ENCODE measurements at regions not wholly inside any gene's neighbourhood (a gene's known extent, or its start where the extent isn't known, plus 50 kb on each side); places are given as distances from the start of the nearest gene placed in this dataset.

DNA sequence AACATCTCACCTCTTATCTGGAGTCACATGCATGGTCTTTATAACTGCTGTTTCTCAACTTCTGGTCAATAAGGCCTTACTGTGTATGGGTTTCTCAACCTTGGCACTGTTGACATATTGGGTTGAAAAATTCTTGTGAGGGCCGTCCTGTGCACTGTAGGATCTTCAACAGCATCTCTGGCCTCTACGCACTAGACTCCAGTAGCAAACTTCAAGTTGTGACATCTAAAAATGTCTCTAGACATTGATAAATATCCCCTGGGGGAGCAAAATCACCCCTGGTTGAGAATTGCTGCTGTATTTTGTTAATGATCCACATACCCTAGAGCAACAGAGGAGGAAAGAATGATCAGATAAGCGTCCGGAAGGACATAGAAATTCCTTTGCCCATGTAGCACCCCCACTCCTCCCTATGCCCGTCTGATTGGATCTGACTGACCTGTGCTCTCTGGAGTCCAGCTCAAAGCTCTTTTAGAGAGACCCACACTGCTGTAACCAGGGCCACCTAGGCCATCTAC lies 423.5 kb upstream of the ZMIZ1 start:
- H3K79me1 ChIP-seq (ENCODE audit: low read depth, low read length), result no peaks in the 10 kb centered on the region
- no CpG with 5 or more reads among the region's 5 CpGs for WGBS, 2 donors (ENCODE audit: extremely low coverage in 2 of 2, insufficient read length in 2 of 2, insufficient replicate concordance in 1 of 2)

GRCh38 chr10:78645975-78646374 lies 422.8 kb upstream of the ZMIZ1 start:
- Histone ChIP-seq H2BK15ac (ENCODE audit: low read length) (no peak overlapping the region), H3K27ac (replicated peaks; ENCODE audit: low read length) (no peak overlapping the region)
- WGBS, 2 donors (ENCODE audit: extremely low coverage in 2 of 2, insufficient read length in 2 of 2, insufficient replicate concordance in 1 of 2), result no CpG with 5 or more reads among the region's 4 CpGs

More for the DNA sequence above, 423.5 kb upstream of the ZMIZ1 start:
- Histone ChIP-seq H2BK120ac (ENCODE audit: low read depth, low read length) (no peak overlapping the region), H3K4me2 (ENCODE audit: insufficient read depth, low read length, poor library complexity, severe bottlenecking) (no peak overlapping the region), H2BK12ac (ENCODE audit: low read length) (no peak overlapping the region), H3K4ac (ENCODE audit: low read length) (no peak overlapping the region), H2BK5ac (ENCODE audit: low read length) (no peak overlapping the region), H3K18ac (ENCODE audit: low read length) (no peak overlapping the region), H2AK5ac (ENCODE audit: low read depth, low read length) (no peak overlapping the region), H3K27me3 (ENCODE audit: control insufficient read depth in 3 of 3, insufficient read depth in 3 of 3, low read depth in 1 of 3, low read length in 3 of 3) (no peaks in the 10 kb centered on the region), H3K14ac (ENCODE audit: low read length) (no peak overlapping the region), H2AFZ (ENCODE audit: low read length) (no peak overlapping the region), H3K23ac (ENCODE audit: low read depth, low read length, poor library complexity) (no peak overlapping the region), H3K4me1 (ENCODE audit: control insufficient read depth in 2 of 2, insufficient read depth in 1 of 2, low read depth in 1 of 2, low read length in 2 of 2) (peaks cover 0 to 4% of the 10 kb centered on the region in 2 donors), H3K9me3 (replicated peaks in 1 of 2; ENCODE audit: control insufficient read depth in 2 of 2, insufficient read depth in 1 of 2, low read depth in 1 of 2, low read length in 2 of 2) (peaks cover 0 to 4% of the 10 kb centered on the region in 2 donors), H2BK15ac (ENCODE audit: low read length) (no peak overlapping the region), H3K4me3 (ENCODE audit: low read length in 2 of 2) (no peak overlapping the region), H4K8ac (ENCODE audit: low read depth, low read length) (no peak overlapping the region), H3K36me3 (replicated peaks in 1 of 2; ENCODE audit: control insufficient read depth in 2 of 2, insufficient read depth in 2 of 2, low read length in 2 of 2) (no peaks in the 10 kb centered on the region), H4K91ac (ENCODE audit: low read depth, low read length, poor library complexity) (no peak overlapping the region), H3K27ac (replicated peaks; ENCODE audit: low read length) (no peak overlapping the region), H3K9ac (ENCODE audit: low read depth, low read length, poor library complexity) (no peak overlapping the region)
- no peak for DNase-seq (ENCODE audit: low spot score)

DNA sequence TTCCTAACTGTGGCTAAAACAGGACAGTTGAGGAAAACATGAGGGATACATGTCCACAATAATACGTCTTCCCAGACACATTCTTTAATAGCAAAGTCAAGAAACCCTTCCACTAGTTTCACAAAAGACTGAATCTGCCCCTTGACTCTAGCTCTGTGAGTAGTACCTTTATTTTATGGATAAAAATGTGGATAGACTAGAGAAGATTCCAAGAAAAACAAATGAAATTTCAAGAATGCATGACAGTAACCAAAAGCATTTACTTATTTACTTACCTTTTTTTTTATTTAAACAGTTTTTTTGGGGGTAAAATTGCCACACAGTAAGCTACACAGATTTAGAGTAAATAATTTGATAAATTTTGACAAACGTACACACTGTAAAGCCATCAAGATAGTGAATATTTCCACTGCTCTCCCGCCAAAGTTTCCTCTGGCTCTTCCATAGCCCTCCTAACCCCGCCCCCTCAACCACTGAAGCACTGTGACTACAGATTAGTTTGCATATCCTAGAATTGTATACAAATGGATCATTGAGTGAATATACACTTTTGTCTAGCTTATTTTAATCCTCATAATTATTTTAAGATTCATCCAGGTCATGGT lies 420.4 kb upstream of the ZMIZ1 start:
- H3K36me3 ChIP-seq (replicated peaks in 1 of 2; ENCODE audit: control insufficient read depth in 2 of 2, insufficient read depth in 2 of 2, low read length in 2 of 2), result no peaks in the 10 kb centered on the region
- no CpG with 5 or more reads among the region's 4 CpGs for WGBS, 2 donors (ENCODE audit: extremely low coverage in 2 of 2, insufficient read length in 2 of 2, insufficient replicate concordance in 1 of 2)

More at GRCh38 chr10:78645975-78646374, 422.8 kb upstream of the ZMIZ1 start:
- Histone ChIP-seq H2BK5ac (ENCODE audit: low read length) (no peak overlapping the region), H3K9ac (ENCODE audit: low read depth, low read length, poor library complexity) (no peak overlapping the region), H3K79me1 (ENCODE audit: low read depth, low read length) (no peaks in the 10 kb centered on the region), H3K4me3 (ENCODE audit: low read length in 2 of 2) (no peak overlapping the region), H3K4me2 (ENCODE audit: insufficient read depth, low read length, poor library complexity, severe bottlenecking) (no peak overlapping the region), H2BK120ac (ENCODE audit: low read depth, low read length) (no peak overlapping the region), H2AFZ (ENCODE audit: low read length) (no peak overlapping the region), H4K91ac (ENCODE audit: low read depth, low read length, poor library complexity) (no peak overlapping the region), H3K4me1 (ENCODE audit: control insufficient read depth in 2 of 2, insufficient read depth in 1 of 2, low read depth in 1 of 2, low read length in 2 of 2) (peaks cover 0 to 2% of the 10 kb centered on the region in 2 donors), H3K27me3 (ENCODE audit: control insufficient read depth in 3 of 3, insufficient read depth in 3 of 3, low read depth in 1 of 3, low read length in 3 of 3) (no peaks in the 10 kb centered on the region), H3K23ac (ENCODE audit: low read depth, low read length, poor library complexity) (no peak overlapping the region), H3K9me3 (replicated peaks in 1 of 2; ENCODE audit: control insufficient read depth in 2 of 2, insufficient read depth in 1 of 2, low read depth in 1 of 2, low read length in 2 of 2) (peaks cover 0 to 4% of the 10 kb centered on the region in 2 donors), H3K14ac (ENCODE audit: low read length) (no peak overlapping the region), H3K36me3 (replicated peaks in 1 of 2; ENCODE audit: control insufficient read depth in 2 of 2, insufficient read depth in 2 of 2, low read length in 2 of 2) (no peaks in the 10 kb centered on the region), H3K18ac (ENCODE audit: low read length) (no peak overlapping the region), H4K8ac (ENCODE audit: low read depth, low read length) (no peak overlapping the region), H2BK12ac (ENCODE audit: low read length) (no peak overlapping the region), H3K4ac (ENCODE audit: low read length) (no peak overlapping the region), H2AK5ac (ENCODE audit: low read depth, low read length) (no peak overlapping the region)
- DNase-seq (ENCODE audit: low spot score), result no peak

DNA sequence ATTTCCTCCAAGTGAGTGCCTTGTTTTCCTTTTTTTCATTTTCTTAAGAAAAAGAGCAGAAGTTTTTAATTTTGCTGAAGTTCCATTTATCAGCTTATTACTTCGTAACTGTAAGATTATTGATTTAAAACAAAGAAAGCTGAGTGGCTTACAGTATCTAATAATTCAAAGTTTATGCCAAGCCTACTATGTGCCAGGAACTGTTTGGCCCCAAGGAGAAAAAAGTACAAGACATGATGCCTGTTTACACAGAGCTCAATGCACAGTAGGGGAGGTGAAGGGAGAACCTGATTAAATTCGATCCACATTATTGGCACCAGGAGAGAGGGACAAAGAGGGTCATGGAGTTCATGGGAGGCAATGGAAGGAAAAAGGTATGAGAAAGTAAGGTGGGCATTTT lies 419.3 kb upstream of the ZMIZ1 start:
- no peak overlapping the region for H2BK15ac ChIP-seq (ENCODE audit: low read length)
- H2AFZ ChIP-seq (ENCODE audit: low read length), result no peak overlapping the region
- no peak overlapping the region for H3K4me2 ChIP-seq (ENCODE audit: insufficient read depth, low read length, poor library complexity, severe bottlenecking)
- H2BK120ac ChIP-seq (ENCODE audit: low read depth, low read length), result no peak overlapping the region
- H3K18ac ChIP-seq (ENCODE audit: low read length), result no peak overlapping the region
- peaks cover 3 to 7% of the 10 kb centered on the region in 2 donors for H3K9me3 ChIP-seq (replicated peaks in 1 of 2; ENCODE audit: control insufficient read depth in 2 of 2, insufficient read depth in 1 of 2, low read depth in 1 of 2, low read length in 2 of 2)
- peaks cover 0 to 2% of the 10 kb centered on the region in 2 donors for H3K4me1 ChIP-seq (ENCODE audit: control insufficient read depth in 2 of 2, insufficient read depth in 1 of 2, low read depth in 1 of 2, low read length in 2 of 2)
- H3K36me3 ChIP-seq (replicated peaks in 1 of 2; ENCODE audit: control insufficient read depth in 2 of 2, insufficient read depth in 2 of 2, low read length in 2 of 2), result no peaks in the 10 kb centered on the region
- H3K27ac ChIP-seq (replicated peaks; ENCODE audit: low read length), result no peak overlapping the region
- no CpG with 5 or more reads among the region's 2 CpGs for WGBS, 2 donors (ENCODE audit: extremely low coverage in 2 of 2, insufficient read length in 2 of 2, insufficient replicate concordance in 1 of 2)
- no peak overlapping the region for H3K4me3 ChIP-seq (ENCODE audit: low read length in 2 of 2)
- no peak for DNase-seq (ENCODE audit: low spot score)
- no peaks in the 10 kb centered on the region for H3K27me3 ChIP-seq (ENCODE audit: control insufficient read depth in 3 of 3, insufficient read depth in 3 of 3, low read depth in 1 of 3, low read length in 3 of 3)
- H3K79me1 ChIP-seq (ENCODE audit: low read depth, low read length), result no peaks in the 10 kb centered on the region
- H2BK12ac ChIP-seq (ENCODE audit: low read length), result no peak overlapping the region
- H4K8ac ChIP-seq (ENCODE audit: low read depth, low read length), result no peak overlapping the region
- H2AK5ac ChIP-seq (ENCODE audit: low read depth, low read length), result no peak overlapping the region
- no peak overlapping the region for H3K23ac ChIP-seq (ENCODE audit: low read depth, low read length, poor library complexity)
- no peak overlapping the region for H3K4ac ChIP-seq (ENCODE audit: low read length)
- H4K91ac ChIP-seq (ENCODE audit: low read depth, low read length, poor library complexity), result no peak overlapping the region
- H3K14ac ChIP-seq (ENCODE audit: low read length), result no peak overlapping the region
- no peak overlapping the region for H3K9ac ChIP-seq (ENCODE audit: low read depth, low read length, poor library complexity)
- H2BK5ac ChIP-seq (ENCODE audit: low read length), result no peak overlapping the region

More for the DNA sequence above, 420.4 kb upstream of the ZMIZ1 start:
- no peak overlapping the region for H2BK120ac ChIP-seq (ENCODE audit: low read depth, low read length)
- H4K8ac ChIP-seq (ENCODE audit: low read depth, low read length), result no peak overlapping the region
- H3K79me1 ChIP-seq (ENCODE audit: low read depth, low read length), result no peaks in the 10 kb centered on the region
- no peak overlapping the region for H3K27ac ChIP-seq (replicated peaks; ENCODE audit: low read length)
- H2BK15ac ChIP-seq (ENCODE audit: low read length), result no peak overlapping the region
- H3K9me3 ChIP-seq (replicated peaks in 1 of 2; ENCODE audit: control insufficient read depth in 2 of 2, insufficient read depth in 1 of 2, low read depth in 1 of 2, low read length in 2 of 2), result peaks cover 0 to 4% of the 10 kb centered on the region in 2 donors
- no peak overlapping the region for H3K9ac ChIP-seq (ENCODE audit: low read depth, low read length, poor library complexity)
- no peak overlapping the region for H2AK5ac ChIP-seq (ENCODE audit: low read depth, low read length)
- H3K23ac ChIP-seq (ENCODE audit: low read depth, low read length, poor library complexity), result no peak overlapping the region
- H2BK12ac ChIP-seq (ENCODE audit: low read length), result no peak overlapping the region
- H3K4me1 ChIP-seq (ENCODE audit: control insufficient read depth in 2 of 2, insufficient read depth in 1 of 2, low read depth in 1 of 2, low read length in 2 of 2), result peaks cover 0 to 2% of the 10 kb centered on the region in 2 donors
- no peak overlapping the region for H3K4me2 ChIP-seq (ENCODE audit: insufficient read depth, low read length, poor library complexity, severe bottlenecking)
- DNase-seq (ENCODE audit: low spot score), result no peak
- no peak overlapping the region for H3K18ac ChIP-seq (ENCODE audit: low read length)
- H3K14ac ChIP-seq (ENCODE audit: low read length), result no peak overlapping the region
- H3K4ac ChIP-seq (ENCODE audit: low read length), result no peak overlapping the region
- no peak overlapping the region for H2AFZ ChIP-seq (ENCODE audit: low read length)
- no peak overlapping the region for H4K91ac ChIP-seq (ENCODE audit: low read depth, low read length, poor library complexity)
- H3K27me3 ChIP-seq (ENCODE audit: control insufficient read depth in 3 of 3, insufficient read depth in 3 of 3, low read depth in 1 of 3, low read length in 3 of 3), result no peaks in the 10 kb centered on the region
- H2BK5ac ChIP-seq (ENCODE audit: low read length), result no peak overlapping the region
- no peak overlapping the region for H3K4me3 ChIP-seq (ENCODE audit: low read length in 2 of 2)

All from neuronal stem cell (in vitro differentiated cells).